Caco-2 (cell line): ENCODE measurements at regions not wholly inside any gene's neighbourhood (a gene's known extent, or its start where the extent isn't known, plus 50 kb on each side); places are given as distances from the start of the nearest gene placed in this dataset.
"Not testable (repeated sequence)": the region's sequence is repeated elsewhere in the genome, so short reads cannot be mapped to it uniquely, and the experiment has no call there.

Experiments used
- BruUV-seq: library from RNA; stranded (reverse); fragments of 400-500 nt; replicated peaks from 2 replicates; lab custom pipeline; 2021; lab: Mats Ljungman, UMichigan
- CTCF ChIA-PET: fragments of 300-600 bp; sonication (Branson Sonifier 250); formaldehyde crosslinking; loops from one replicate; lab custom pipeline; 2022; ENCODE audit warnings: antibody characterized with exemption; lab: Charles Lee
- POLR2A ChIA-PET: fragments of 300-600 bp; sonication (Branson Sonifier 250); formaldehyde crosslinking; loops from one replicate; lab custom pipeline; 2022; ENCODE audit warnings: antibody characterized with exemption; lab: Charles Lee
- DNase-seq, 2 experiments: peaks; one replicate each; pipeline versions ENCODE4 v3.0.0 to v3.0.0-alpha.2; 2020 to 2022
- H3K27me3 ChIP-seq: replicated peaks from 2 replicates; pipeline ENCODE4 v1.6.0; 2011; ENCODE audit warnings: low read length; ENCODE audit not compliant: control insufficient read depth, insufficient read depth
- H3K36me3 ChIP-seq: 2 replicates; pipeline ENCODE4 v1.5.1; 2011; ENCODE audit warnings: low read length; ENCODE audit not compliant: control insufficient read depth, insufficient read depth
- H3K4me1 ChIP-seq: fragments of 250-450 bp; sonication (Bioruptor Pico); 2 replicates; pipeline ENCODE4 v1.5.1; 2020; ENCODE audit warnings: mild to moderate bottlenecking
- H3K4me3 ChIP-seq: 2 replicates; pipeline ENCODE4 v1.5.1; 2011; ENCODE audit warnings: low read depth, mild to moderate bottlenecking, control low read depth, low read length
- H3K9me3 ChIP-seq: fragments of 250-450 bp; sonication (Bioruptor Pico); 2 replicates; pipeline ENCODE4 v1.5.1; 2020; ENCODE audit warnings: mild to moderate bottlenecking, moderate library complexity
- H3K27ac Mint-ChIP-seq: one replicate; pipeline ENCODE4 v1.8.0; 2022; ENCODE audit warnings: mixed read lengths; ENCODE audit not compliant: unreplicated experiment
- H3K27me3 Mint-ChIP-seq: one replicate; pipeline ENCODE4 v1.8.0; 2022; ENCODE audit warnings: mixed read lengths; ENCODE audit not compliant: insufficient read depth, unreplicated experiment
- H3K36me3 Mint-ChIP-seq: one replicate; pipeline ENCODE4 v1.8.0; 2022; ENCODE audit warnings: mild to moderate bottlenecking, mixed read lengths; ENCODE audit not compliant: insufficient read depth, unreplicated experiment
- H3K4me1 Mint-ChIP-seq: one replicate; pipeline ENCODE4 v1.8.0; 2022; ENCODE audit warnings: low read depth, mixed read lengths; ENCODE audit not compliant: unreplicated experiment
- H3K4me3 Mint-ChIP-seq: one replicate; pipeline ENCODE4 v1.8.0; 2022; ENCODE audit warnings: mild to moderate bottlenecking, moderate library complexity, mixed read lengths; ENCODE audit not compliant: unreplicated experiment
- H3K9me3 Mint-ChIP-seq: one replicate; pipeline ENCODE4 v1.8.0; 2022; ENCODE audit warnings: mixed read lengths; ENCODE audit not compliant: unreplicated experiment
- CTCF ChIP-seq, 2 experiments: fragments of 200-600 bp in 1 of 2; IDR thresholded peaks; 1 replicate in 1 of 2; 2 replicates in 1 of 2; pipeline versions ENCODE4 v1.5.1 to v1.8.0; 2011 to 2022; ENCODE audit warnings: antibody characterized with exemption in 1 of 2, control low read depth in 1 of 2, inconsistent platforms in 1 of 2, low read depth in 1 of 2, low read length in 1 of 2, mild to moderate bottlenecking in 1 of 2, moderate library complexity in 1 of 2; ENCODE audit not compliant: insufficient read depth in 1 of 2, severe bottlenecking in 1 of 2, unreplicated experiment in 1 of 2
- intact Hi-C: fragments of 100-400 bp; cut with micrococcal nuclease; formaldehyde crosslinking; loops from one replicate; pipeline ENCODE4 v1.10.0; 2022; ENCODE audit not compliant: unreplicated experiment

GRCh38 chr12:16785524-16785923 lies 179.6 kb upstream of the LMO3 start:
- TF ChIP-seq CTCF (IDR thresholded peaks at IDR 0.05; ENCODE audit: insufficient read depth in 1 of 2, low read depth in 1 of 2, low read length in 1 of 2, severe bottlenecking in 1 of 2, unreplicated experiment in 1 of 2): no peak
- no peak for DNase-seq
- H3K4me3 ChIP-seq: no peak overlapping the region
- ChIA-PET POLR2A (no interaction called here), CTCF (no interaction called here)
- H3K9me3 Mint-ChIP-seq: no peaks in the 10 kb centered on the region
- BruUV-seq: no TSS peak
- no peaks in the 10 kb centered on the region for H3K36me3 Mint-ChIP-seq
- H3K27me3 Mint-ChIP-seq: peaks cover 9% of the 10 kb centered on the region
- H3K4me1 Mint-ChIP-seq: no peaks in the 10 kb centered on the region
- H3K36me3 ChIP-seq: no peaks in the 10 kb centered on the region
- no peak overlapping the region for H3K4me3 Mint-ChIP-seq
- H3K9me3 ChIP-seq: no peaks in the 10 kb centered on the region
- H3K27ac Mint-ChIP-seq: no peak overlapping the region
- no peaks in the 10 kb centered on the region for H3K27me3 ChIP-seq
- no peaks in the 10 kb centered on the region for H3K4me1 ChIP-seq
- intact Hi-C loops: no loop called here

GRCh38 chr12:16769129-16769528 lies 163.2 kb upstream of the LMO3 start:
- BruUV-seq, H3K36me3 ChIP-seq, H3K27me3 ChIP-seq, POLR2A ChIA-PET, CTCF ChIA-PET, DNase-seq, H3K9me3 ChIP-seq, intact Hi-C loops, H3K4me3 Mint-ChIP-seq, H3K4me1 Mint-ChIP-seq, H3K36me3 Mint-ChIP-seq, H3K27me3 Mint-ChIP-seq, H3K4me1 ChIP-seq, H3K27ac Mint-ChIP-seq, H3K4me3 ChIP-seq: not testable (repeated sequence)
- peaks cover 30% of the 10 kb centered on the region for H3K9me3 Mint-ChIP-seq

- intact Hi-C loops: no loop called here
- no peaks in the 10 kb centered on the region for H3K4me1 ChIP-seq
- no peaks in the 10 kb centered on the region for H3K4me1 Mint-ChIP-seq
- no peaks in the 10 kb centered on the region for H3K36me3 Mint-ChIP-seq
- no peak overlapping the region for H3K4me3 Mint-ChIP-seq
- peaks cover 15% of the 10 kb centered on the region for H3K9me3 Mint-ChIP-seq
- ChIA-PET POLR2A (no interaction called here), CTCF (no interaction called here)
- BruUV-seq: no TSS peak
- no peak overlapping the region for H3K4me3 ChIP-seq
- H3K27me3 Mint-ChIP-seq: peaks cover 2% of the 10 kb centered on the region
- no peaks in the 10 kb centered on the region for H3K27me3 ChIP-seq
- no peak for DNase-seq
- no peak overlapping the region for H3K27ac Mint-ChIP-seq
- TF ChIP-seq CTCF (IDR thresholded peaks at IDR 0.05; ENCODE audit: insufficient read depth in 1 of 2, low read depth in 1 of 2, low read length in 1 of 2, severe bottlenecking in 1 of 2, unreplicated experiment in 1 of 2): no peak
- H3K9me3 ChIP-seq: no peaks in the 10 kb centered on the region
- H3K36me3 ChIP-seq: no peaks in the 10 kb centered on the region
These were observed 160.8 kb upstream of the LMO3 start for GRCh38 chr12:16766736-16767135.

- H3K27me3 ChIP-seq: no peaks in the 10 kb centered on the region
- ChIA-PET CTCF (no interaction called here), POLR2A (no interaction called here)
- TF ChIP-seq CTCF (IDR thresholded peaks at IDR 0.05; ENCODE audit: insufficient read depth in 1 of 2, low read depth in 1 of 2, low read length in 1 of 2, severe bottlenecking in 1 of 2, unreplicated experiment in 1 of 2): no peak
- Mint-ChIP-seq H3K36me3 (no peaks in the 10 kb centered on the region), H3K4me1 (no peaks in the 10 kb centered on the region), H3K9me3 (no peaks in the 10 kb centered on the region), H3K27me3 (peaks cover 2% of the 10 kb centered on the region), H3K4me3 (no peak overlapping the region), H3K27ac (no peak overlapping the region)
- H3K4me3 ChIP-seq: no peak overlapping the region
- no peaks in the 10 kb centered on the region for H3K36me3 ChIP-seq
- no peaks in the 10 kb centered on the region for H3K4me1 ChIP-seq
- BruUV-seq: no TSS peak
- intact Hi-C loops: no loop called here
- DNase-seq: no peak
- no peaks in the 10 kb centered on the region for H3K9me3 ChIP-seq
These were observed 157.9 kb upstream of the LMO3 start for GRCh38 chr12:16763901-16764300.
